GM18498 (cell line): ENCODE measurements at regions not wholly inside any gene's neighbourhood (a gene's known extent, or its start where the extent isn't known, plus 50 kb on each side); places are given as distances from the start of the nearest gene placed in this dataset.
"Not testable (repeated sequence)": the region's sequence is repeated elsewhere in the genome, so short reads cannot be mapped to it uniquely, and the experiment has no call there.

Experiments used
- ATAC-seq: cut with Tn5 transposase; IDR thresholded peaks from one replicate; pipeline ENCODE4 v1.9.1; 2021; ENCODE audit warnings: mild to moderate bottlenecking, moderate library complexity; ENCODE audit not compliant: unreplicated experiment

DNA sequence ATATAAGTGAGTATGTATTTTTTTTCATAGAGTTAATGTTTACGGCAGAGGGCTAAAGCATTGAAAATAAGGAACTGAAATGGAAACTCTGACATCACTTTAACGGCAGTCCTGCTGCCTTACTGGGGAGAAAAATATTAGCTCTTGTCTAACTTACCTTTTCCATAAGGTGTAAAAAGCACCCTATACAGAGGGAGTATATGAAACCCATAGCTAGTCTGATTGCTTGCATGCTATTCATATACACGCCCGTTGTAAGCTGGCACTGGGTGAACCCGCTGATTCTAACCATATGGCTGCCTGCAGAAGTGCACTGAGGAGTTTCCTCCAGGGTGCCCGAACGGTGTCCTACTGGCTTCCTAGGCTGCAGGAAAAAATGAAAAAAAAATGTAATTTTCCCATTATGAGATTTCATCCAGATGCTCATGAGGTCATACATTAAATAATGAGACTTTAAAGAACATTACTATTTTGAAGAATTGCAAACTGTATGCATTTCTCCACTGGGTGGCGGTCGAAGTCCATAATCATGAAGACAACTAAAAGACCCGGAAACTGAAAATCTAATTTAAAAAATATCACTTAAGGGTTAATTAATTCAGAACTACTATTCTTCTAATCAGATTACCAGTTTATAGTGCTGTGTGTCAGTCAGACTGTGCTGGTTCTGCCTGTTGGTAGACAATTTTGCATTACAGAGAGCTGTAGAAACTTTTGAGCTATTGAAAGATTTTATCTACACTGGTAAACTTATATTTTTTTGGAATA lies 144.7 kb downstream of the ALX1 start:
- ATAC-seq = peak; percentile 88

DNA sequence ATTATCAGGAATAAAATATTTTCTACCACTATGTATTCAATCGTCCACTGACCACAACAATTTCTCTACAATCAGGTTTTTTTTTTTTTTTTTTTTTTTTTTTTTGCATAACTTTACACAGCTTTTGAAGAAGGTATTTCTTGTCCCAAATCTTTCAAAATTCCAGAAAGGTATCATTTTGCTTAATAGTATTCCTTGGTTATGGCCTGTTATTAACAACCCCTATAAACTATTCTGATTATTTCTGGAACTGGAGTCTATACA lies 145.3 kb downstream of the ALX1 start:
- ATAC-seq = no peak

DNA sequence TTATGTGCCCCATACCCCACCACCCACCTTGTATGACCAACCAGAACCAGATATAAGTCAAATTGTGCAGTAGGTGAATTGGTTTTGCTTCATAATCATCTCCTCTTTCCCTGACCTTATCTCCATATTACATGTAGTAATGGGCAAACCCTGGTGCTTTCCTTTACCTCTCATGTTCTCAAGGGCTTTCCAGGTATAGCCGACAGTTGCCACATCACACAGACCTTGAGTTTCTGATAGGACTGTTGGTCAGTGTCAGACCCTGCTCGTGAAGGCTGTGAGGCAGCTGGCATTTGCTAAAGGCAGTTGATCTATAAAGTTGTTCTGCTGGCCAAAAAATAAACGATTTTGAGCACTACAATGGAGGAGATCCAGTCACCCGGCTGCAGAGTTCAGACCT lies 145.9 kb downstream of the ALX1 start:
- ATAC-seq = no peak

GRCh38 chr12:85433148-85433547 lies 153.1 kb downstream of the ALX1 start:
- not testable (repeated sequence) for ATAC-seq

- ATAC-seq = no peak
These were observed 160.3 kb downstream of the ALX1 start for GRCh38 chr12:85440271-85440670.

GRCh38 chr12:85441025-85441424 lies 161.0 kb downstream of the ALX1 start:
- ATAC-seq = no peak

GRCh38 chr12:85441741-85442140 lies 161.7 kb downstream of the ALX1 start:
- ATAC-seq = no peak

- ATAC-seq = no peak
These were observed 165.3 kb downstream of the ALX1 start for GRCh38 chr12:85445060-85445938.

- ATAC-seq = no peak
These were observed 168.0 kb downstream of the ALX1 start for GRCh38 chr12:85448031-85448430.

GRCh38 chr12:85448548-85449139 lies 168.6 kb downstream of the ALX1 start:
- ATAC-seq = no peak

DNA sequence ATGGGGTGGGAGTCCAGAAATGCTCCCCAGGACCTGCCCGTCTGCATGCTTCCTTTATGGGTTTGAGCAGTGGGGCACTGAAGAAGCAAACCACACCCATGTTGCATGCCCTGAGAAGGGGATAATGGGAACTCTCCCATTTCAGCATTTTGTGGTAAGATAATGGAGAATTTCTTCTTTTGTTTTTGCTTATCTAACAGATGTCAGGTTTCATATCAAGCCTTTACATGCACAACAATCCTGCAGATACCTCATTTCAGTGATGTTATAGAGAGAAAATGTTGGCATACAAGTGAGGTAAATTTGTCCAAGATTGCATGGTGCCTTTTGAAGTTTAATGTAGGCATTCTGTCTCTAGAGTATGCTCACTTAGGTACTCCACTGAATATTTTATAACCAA lies 177.0 kb downstream of the ALX1 start:
- no peak for ATAC-seq

- no peak for ATAC-seq
These were observed 181.1 kb downstream of the ALX1 start for GRCh38 chr12:85461127-85461526.

DNA sequence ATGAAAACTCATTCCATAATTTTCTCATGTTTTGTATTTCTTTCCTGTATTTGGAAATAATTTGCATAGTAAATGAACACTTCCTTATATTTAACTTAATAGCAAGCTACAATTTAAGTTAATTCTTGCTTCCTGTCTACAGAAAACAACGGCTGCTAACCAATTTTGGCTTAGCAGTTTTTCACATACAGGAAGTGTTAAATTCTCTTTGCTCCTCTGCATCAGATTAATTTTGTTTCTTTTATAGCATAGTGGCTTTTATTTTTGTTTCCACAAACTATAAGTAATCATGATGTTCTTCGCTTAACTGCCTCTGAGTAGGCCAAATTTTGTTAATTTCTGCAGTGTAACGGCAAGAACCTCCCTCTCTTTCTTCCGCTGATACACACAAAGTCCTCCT lies 182.9 kb downstream of the ALX1 start:
- no peak for ATAC-seq

- no peak for ATAC-seq
These were observed 186.9 kb downstream of the ALX1 start for GRCh38 chr12:85466890-85467289.

- peak; percentile 94 for ATAC-seq
These were observed 188.5 kb downstream of the ALX1 start for GRCh38 chr12:85468356-85469157.

GRCh38 chr12:85469158-85470086 lies 189.4 kb downstream of the ALX1 start:
- ATAC-seq = not testable (repeated sequence)

GRCh38 chr12:85475277-85475676 lies 195.3 kb downstream of the ALX1 start:
- ATAC-seq = not testable (repeated sequence)

DNA sequence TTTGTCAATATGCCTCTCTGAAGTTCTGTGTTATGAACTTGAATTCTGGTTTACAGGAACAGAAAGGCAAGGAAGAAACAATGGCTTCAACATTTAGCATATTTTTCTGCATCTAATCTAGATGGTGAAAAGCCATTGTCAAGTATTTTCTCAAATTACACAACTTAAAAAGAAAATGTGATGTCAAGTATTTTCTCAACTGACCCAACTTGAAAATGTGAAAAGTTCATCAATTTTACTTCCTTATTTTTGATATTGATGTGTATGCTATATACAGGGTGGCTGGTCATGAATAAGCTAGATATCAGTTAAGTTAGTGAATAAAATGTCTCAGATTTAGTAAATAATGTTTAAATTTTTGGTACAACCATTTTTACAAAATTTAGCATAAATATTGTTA lies 196.7 kb downstream of the ALX1 start:
- ATAC-seq = no peak

DNA sequence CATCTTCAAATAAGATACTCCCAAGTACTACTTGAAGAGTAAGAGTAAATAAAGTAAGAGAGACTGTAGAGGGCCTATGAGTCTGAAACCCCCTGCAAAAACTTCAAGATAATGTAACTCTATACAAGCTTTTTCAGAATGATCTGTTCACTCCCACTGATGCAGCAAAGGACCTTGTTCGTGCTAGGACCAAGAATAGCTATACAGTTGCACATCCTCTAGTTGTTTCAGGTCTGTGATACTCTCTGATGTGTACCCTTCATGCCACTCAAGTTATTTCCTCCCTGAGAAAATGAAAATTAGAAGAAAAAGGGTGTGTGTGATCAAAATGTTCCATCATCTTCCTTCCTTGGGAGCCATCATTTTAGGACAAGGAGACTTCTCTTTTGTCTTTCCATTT lies 204.4 kb downstream of the ALX1 start:
- peak; percentile 98 for ATAC-seq

DNA sequence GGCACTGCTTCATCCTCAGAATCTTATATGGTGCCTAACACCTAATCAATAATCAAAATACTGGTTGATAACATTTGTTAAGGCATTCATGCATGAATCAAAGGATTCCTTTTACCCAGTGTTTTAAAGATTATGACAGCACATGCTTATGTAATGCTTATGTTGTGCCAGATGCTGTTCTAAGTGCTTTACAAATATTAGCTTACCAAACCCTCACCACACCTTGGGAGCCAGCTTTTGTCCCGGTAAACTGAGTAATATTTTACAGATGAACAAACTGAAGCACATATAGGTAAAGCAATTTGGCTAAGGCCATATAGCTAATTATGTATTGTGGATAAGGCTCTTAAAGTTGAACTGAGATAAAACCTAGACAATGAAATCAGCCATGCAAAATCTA lies 209.2 kb downstream of the ALX1 start:
- ATAC-seq = no peak
